Skeletal muscle satellite cell (primary cell): ENCODE measurements at regions not wholly inside any gene's neighbourhood (a gene's known extent, or its start where the extent isn't known, plus 50 kb on each side); places are given as distances from the start of the nearest gene placed in this dataset.
"Not testable (repeated sequence)": the region's sequence is repeated elsewhere in the genome, so short reads cannot be mapped to it uniquely, and the experiment has no call there.

ENCODE experiments used
- H3K27me3 ChIP-seq: 2 replicates; pipeline ENCODE4 v1.7.0; 2013; ENCODE audit warnings: low read length; ENCODE audit not compliant: control insufficient read depth, insufficient read depth
- H3K36me3 ChIP-seq: 2 replicates; pipeline ENCODE4 v1.7.0; 2013; ENCODE audit warnings: mild to moderate bottlenecking, control low read depth, low read length; ENCODE audit not compliant: insufficient read depth
- H3K4me1 ChIP-seq: 2 replicates; pipeline ENCODE4 v1.7.0; 2013; ENCODE audit warnings: low read length; ENCODE audit not compliant: control insufficient read depth, insufficient read depth
- H3K4me2 ChIP-seq: 2 replicates; pipeline ENCODE4 v1.7.0; 2013; ENCODE audit warnings: mild to moderate bottlenecking, low read length
- H3K4me3 ChIP-seq: 2 replicates; pipeline ENCODE4 v1.7.0; 2013; ENCODE audit warnings: low read length
- H3K9ac ChIP-seq: 2 replicates; pipeline ENCODE4 v1.7.0; 2013; ENCODE audit warnings: mild to moderate bottlenecking, low read depth, low read length, moderate library complexity
- H3K9me3 ChIP-seq: replicated peaks from 2 replicates; pipeline ENCODE4 v1.7.0; 2013; ENCODE audit warnings: mild to moderate bottlenecking, control low read depth, low read length

DNA sequence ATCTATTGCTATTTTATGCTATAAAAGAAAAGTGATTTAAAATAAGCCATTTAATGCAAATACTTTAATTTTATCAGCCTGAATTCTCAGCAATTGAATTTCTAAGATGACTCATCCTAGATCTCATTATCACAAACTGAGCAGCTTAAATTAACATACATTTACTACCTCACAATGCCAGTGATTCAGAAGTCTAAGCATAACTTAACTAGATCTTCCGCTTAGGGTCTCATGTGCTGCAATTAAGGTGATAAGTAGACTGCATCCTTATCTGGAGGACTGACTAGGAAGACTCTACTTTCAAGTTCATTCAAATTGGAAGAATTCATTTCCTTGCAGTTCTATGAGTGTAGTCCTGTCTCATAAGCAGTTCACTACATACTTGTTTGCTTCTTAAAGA is 286.6 kb downstream of the COL11A1 start:
- H3K27me3 ChIP-seq = no peaks in the 10 kb centered on the region
- H3K4me1 ChIP-seq = no peaks in the 10 kb centered on the region
- no peak overlapping the region for H3K4me3 ChIP-seq
- H3K9ac ChIP-seq = no peak overlapping the region
- H3K4me2 ChIP-seq = no peak overlapping the region
- no peaks in the 10 kb centered on the region for H3K36me3 ChIP-seq
- no peaks in the 10 kb centered on the region for H3K9me3 ChIP-seq

DNA sequence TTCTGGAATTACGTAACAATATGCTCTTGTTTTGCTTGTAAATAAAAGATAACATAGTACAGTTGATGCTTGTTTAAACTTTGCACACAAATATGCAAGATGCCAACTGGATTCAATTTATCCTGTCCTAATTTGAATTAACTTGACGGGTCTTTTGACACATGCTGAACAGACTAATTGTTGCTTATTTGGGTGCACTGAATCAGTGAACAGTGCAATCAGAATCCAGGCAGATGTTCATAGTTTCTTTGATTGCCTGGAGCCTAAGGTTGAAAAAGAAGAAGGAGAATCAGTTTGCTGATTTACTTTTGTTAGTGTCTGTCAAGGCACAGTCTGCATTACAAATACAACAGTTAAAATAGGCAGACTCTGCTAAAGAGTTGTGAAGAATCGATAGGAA is 307.9 kb downstream of the COL11A1 start:
- no peaks in the 10 kb centered on the region for H3K36me3 ChIP-seq
- H3K27me3 ChIP-seq = no peaks in the 10 kb centered on the region
- no peak overlapping the region for H3K4me3 ChIP-seq
- H3K9me3 ChIP-seq = no peaks in the 10 kb centered on the region
- no peaks in the 10 kb centered on the region for H3K4me1 ChIP-seq
- H3K4me2 ChIP-seq = no peak overlapping the region
- no peak overlapping the region for H3K9ac ChIP-seq

DNA sequence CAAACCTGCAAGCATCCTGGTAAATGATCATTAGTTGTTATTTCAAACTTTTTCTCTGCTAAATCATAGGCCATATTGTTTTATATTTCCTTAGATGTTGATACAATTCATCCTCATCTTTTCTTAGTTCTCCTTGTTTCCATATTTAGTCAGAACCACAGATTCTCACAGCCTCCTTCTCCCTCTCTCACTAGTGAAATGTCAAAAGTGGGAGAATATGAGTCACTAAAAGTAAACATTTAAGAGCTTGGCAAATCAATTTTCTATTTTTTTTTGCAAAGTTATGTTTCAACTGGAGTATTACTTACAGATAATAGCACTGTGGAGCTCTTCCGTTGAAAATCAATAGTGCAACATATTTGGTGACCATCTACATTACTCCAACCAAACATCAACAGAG is 308.8 kb downstream of the COL11A1 start:
- Histone ChIP-seq H3K9me3 (no peaks in the 10 kb centered on the region), H3K4me2 (no peak overlapping the region), H3K27me3 (no peaks in the 10 kb centered on the region), H3K4me1 (no peaks in the 10 kb centered on the region), H3K4me3 (no peak overlapping the region), H3K36me3 (no peaks in the 10 kb centered on the region), H3K9ac (no peak overlapping the region)

DNA sequence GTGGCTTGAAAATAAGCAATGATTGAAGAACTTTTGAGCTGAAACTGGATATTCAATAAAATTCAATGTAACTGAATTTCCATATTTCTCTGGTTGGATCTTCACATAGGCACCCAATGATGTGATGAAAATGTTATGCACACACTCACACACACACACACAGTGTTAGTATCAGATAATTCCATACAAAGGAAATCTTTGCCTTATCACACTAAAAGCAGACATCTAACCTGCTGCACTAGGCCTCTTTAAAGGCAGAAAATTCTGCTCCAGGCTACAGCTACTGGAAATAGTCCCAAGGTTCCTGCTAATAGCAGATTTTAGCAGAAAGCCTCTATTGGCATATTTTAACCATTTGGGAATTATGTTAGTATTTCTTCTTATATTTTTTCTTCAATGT is 309.6 kb downstream of the COL11A1 start:
- no peak overlapping the region for H3K4me3 ChIP-seq
- no peak overlapping the region for H3K9ac ChIP-seq
- no peaks in the 10 kb centered on the region for H3K4me1 ChIP-seq
- H3K36me3 ChIP-seq = no peaks in the 10 kb centered on the region
- H3K27me3 ChIP-seq = no peaks in the 10 kb centered on the region
- H3K9me3 ChIP-seq = no peaks in the 10 kb centered on the region
- no peak overlapping the region for H3K4me2 ChIP-seq

DNA sequence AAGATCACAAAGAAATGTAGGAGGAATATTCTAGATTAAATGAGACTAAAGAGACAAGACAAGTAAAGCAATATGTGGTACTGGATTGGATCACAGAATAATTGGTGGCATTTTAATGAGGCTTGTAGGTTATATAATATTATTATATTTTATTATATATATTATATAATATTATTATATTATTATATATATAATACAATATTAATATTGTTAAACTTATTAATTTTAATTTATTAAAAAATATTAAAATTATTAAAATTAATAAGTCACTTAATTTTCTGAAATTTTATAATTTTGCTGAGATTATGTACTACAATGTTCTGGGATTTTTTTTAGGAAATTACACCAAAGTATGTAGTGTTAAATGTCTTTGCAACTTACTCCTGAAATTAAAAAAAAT is 311.9 kb downstream of the COL11A1 start:
- H3K27me3 ChIP-seq = no peaks in the 10 kb centered on the region
- H3K36me3 ChIP-seq = no peaks in the 10 kb centered on the region
- H3K4me1 ChIP-seq = no peaks in the 10 kb centered on the region
- H3K4me2 ChIP-seq = no peak overlapping the region
- H3K4me3 ChIP-seq = no peak overlapping the region
- H3K9ac ChIP-seq = no peak overlapping the region
- H3K9me3 ChIP-seq = no peaks in the 10 kb centered on the region

DNA sequence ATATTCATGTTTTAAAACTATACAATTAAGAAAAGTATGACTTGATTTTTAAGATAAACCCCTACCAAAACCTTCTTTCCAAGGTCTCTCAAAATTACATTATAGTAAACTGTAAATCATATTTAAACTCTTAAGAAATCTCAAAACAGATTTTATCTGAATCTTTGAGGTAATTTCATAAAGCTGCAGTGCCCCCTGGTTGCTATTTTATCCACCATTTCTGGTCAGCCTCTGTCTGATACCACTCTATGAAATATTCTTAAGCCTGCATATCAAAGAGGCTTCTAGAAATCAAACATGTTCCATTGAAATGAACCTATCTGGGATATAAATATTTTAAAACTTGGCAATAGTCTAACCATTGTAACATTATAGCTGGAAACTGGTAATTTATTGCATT is 317.3 kb downstream of the COL11A1 start:
- Histone ChIP-seq H3K36me3 (no peaks in the 10 kb centered on the region), H3K9me3 (no peaks in the 10 kb centered on the region), H3K4me1 (no peaks in the 10 kb centered on the region), H3K4me2 (no peak overlapping the region), H3K4me3 (no peak overlapping the region), H3K9ac (no peak overlapping the region), H3K27me3 (no peaks in the 10 kb centered on the region)

DNA sequence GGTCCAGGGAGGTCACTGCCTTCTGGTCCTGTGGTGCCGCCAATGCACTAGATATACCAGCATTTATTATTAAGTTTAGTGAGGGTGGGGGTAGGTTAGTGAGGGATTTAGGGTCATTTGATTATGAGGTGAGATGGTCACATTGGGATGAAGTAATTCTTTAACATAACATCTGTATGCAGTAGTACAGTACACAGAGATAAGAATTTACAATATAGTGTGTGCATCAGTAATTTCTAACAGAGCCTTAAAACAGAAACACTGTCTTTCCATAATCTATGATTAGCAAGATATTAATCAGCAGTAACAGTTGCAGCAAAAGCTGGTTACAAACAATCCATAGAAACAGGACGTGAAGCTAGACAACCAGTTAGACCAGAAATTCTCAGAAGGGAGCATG is 318.4 kb downstream of the COL11A1 start:
- not testable (repeated sequence) for H3K9me3 ChIP-seq, H3K4me1 ChIP-seq, H3K27me3 ChIP-seq, H3K9ac ChIP-seq, H3K4me2 ChIP-seq, H3K4me3 ChIP-seq, H3K36me3 ChIP-seq

DNA sequence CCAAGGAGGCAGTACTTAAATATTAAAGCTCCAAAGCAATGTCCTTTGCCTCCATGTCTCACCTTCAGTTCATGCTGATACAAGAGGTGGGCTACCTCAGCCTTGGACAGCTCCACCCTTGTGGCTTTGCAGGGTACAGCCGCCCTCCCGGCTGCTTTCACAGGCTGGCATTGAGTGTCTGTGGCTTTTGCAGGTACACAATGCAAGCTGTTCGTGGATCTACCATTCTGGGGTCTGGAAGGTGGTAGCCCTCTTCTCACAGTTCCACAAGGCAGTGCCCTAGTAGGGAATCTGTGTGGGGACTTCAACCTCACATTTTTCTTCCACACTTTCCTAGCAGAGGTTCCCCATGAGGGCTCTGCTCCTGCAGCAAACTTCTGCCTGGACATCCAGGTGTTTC is 324.8 kb downstream of the COL11A1 start:
- Histone ChIP-seq H3K27me3 (no peaks in the 10 kb centered on the region), H3K4me1 (no peaks in the 10 kb centered on the region), H3K9ac (no peak overlapping the region), H3K9me3 (no peaks in the 10 kb centered on the region), H3K4me3 (no peak overlapping the region), H3K36me3 (no peaks in the 10 kb centered on the region), H3K4me2 (no peak overlapping the region)

DNA sequence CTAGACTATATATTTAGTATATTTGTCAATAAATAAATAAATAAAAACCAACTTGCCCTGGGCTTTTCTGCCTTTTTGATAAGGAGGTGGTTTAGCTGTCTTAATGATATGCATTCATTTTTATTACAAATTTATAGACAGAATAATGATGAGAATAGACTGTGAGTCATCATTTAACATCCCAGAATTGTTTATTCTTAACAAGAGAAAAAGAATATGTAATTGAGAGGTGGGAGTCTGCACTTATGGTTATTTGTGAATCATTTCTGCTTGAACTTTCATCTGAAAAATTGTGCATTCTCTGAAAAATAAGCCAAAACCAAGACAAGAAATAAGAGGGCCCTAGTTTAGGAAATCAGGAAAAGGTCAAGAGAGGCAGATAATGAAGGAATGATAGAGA is 326.2 kb downstream of the COL11A1 start:
- Histone ChIP-seq H3K27me3 (no peaks in the 10 kb centered on the region), H3K4me2 (no peak overlapping the region), H3K36me3 (no peaks in the 10 kb centered on the region), H3K4me3 (no peak overlapping the region), H3K9ac (no peak overlapping the region), H3K9me3 (no peaks in the 10 kb centered on the region), H3K4me1 (no peaks in the 10 kb centered on the region)

DNA sequence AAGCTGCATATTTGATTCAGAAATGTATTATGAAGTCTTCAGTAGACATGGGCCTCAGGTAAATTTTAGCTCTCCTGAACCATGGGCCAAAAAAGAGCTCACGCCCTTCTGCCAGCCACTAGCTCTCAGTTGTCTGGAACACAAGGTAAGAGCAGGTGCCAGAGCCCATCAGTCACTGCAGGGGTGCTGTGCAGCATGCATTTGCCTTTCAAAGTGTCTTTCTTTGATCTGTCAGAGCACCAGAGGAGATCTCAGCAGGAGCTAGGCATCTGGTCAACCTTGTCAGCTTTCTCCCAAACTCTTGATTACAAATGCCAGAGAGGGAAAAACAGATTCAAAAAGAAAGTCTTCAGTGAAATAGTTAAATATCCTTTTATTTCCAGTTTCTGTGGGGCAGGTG is 332.3 kb downstream of the COL11A1 start:
- H3K4me3 ChIP-seq = no peak overlapping the region
- H3K27me3 ChIP-seq = no peaks in the 10 kb centered on the region
- no peaks in the 10 kb centered on the region for H3K36me3 ChIP-seq
- no peak overlapping the region for H3K4me2 ChIP-seq
- no peaks in the 10 kb centered on the region for H3K4me1 ChIP-seq
- no peak overlapping the region for H3K9ac ChIP-seq
- no peaks in the 10 kb centered on the region for H3K9me3 ChIP-seq

DNA sequence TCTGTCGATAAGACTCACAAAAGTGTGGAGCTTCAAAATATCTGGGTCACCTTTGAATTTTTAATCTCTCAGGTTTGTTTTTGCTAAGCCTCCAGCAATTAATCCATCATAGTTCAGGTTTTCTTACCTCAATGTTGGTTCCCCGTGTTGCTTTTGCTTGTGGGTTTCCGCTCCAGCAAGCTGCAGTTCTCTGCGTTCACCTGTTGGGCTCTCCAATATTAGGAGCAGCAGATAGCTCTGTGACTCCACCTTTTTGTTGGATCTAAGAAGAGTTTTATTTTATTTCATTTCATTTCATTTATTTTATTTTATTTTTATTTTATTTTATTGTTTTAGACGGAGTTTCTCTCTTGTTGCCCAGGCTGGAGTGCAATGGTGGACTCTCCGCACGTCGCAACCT is 335.5 kb downstream of the COL11A1 start:
- no peak overlapping the region for H3K4me3 ChIP-seq
- no peaks in the 10 kb centered on the region for H3K27me3 ChIP-seq
- no peaks in the 10 kb centered on the region for H3K4me1 ChIP-seq
- no peaks in the 10 kb centered on the region for H3K9me3 ChIP-seq
- no peak overlapping the region for H3K4me2 ChIP-seq
- no peak overlapping the region for H3K9ac ChIP-seq
- H3K36me3 ChIP-seq = no peaks in the 10 kb centered on the region

DNA sequence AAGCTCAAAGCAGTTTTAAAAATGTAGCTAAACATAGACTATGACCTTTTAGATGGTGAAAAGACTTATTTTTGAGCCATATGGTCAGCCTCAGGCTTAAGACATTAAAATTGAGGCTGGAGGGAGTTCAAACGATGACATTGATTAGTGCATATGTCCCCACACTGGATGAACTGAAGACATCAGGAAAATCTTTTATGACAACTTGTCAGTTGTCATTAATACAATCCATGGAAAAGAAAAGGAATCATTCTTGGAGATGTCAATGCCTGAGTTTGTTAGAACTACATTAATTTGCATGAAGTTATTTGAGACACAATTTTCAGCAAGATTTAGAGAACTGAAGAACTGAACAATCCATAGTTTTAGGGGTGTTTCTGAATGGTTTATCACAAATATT is 349.9 kb downstream of the COL11A1 start:
- H3K4me3 ChIP-seq = no peak overlapping the region
- H3K4me2 ChIP-seq = no peak overlapping the region
- H3K4me1 ChIP-seq = no peaks in the 10 kb centered on the region
- H3K9ac ChIP-seq = no peak overlapping the region
- H3K9me3 ChIP-seq = no peaks in the 10 kb centered on the region
- no peaks in the 10 kb centered on the region for H3K27me3 ChIP-seq
- no peaks in the 10 kb centered on the region for H3K36me3 ChIP-seq

DNA sequence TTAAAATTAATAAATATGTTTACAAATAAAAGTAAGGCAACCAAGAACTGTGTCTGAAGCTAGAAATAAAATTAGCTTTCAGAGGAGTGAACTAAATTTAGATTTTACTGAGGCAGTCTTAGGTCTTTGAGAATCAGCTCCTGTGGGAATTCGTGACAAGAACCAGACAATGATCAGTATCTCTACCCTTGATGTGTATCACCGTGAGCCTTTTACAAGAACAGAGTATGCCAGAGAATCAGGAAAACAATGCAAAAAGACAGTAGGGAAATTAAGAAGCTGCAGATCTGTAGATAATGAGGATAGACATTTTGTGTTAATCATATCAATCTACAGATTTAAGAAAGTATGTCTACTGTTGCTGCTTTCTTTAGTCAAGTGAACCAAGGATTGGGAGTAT is 351.0 kb downstream of the COL11A1 start:
- no peaks in the 10 kb centered on the region for H3K9me3 ChIP-seq
- H3K27me3 ChIP-seq = no peaks in the 10 kb centered on the region
- no peaks in the 10 kb centered on the region for H3K4me1 ChIP-seq
- no peak overlapping the region for H3K4me3 ChIP-seq
- H3K9ac ChIP-seq = no peak overlapping the region
- no peaks in the 10 kb centered on the region for H3K36me3 ChIP-seq
- no peak overlapping the region for H3K4me2 ChIP-seq
